Type B pancreatic cell (in vitro differentiated cells): ENCODE measurements at regions not wholly inside any gene's neighbourhood (a gene's known extent, or its start where the extent isn't known, plus 50 kb on each side); places are given as distances from the start of the nearest gene placed in this dataset.

Experiments
- DNase-seq: peaks from one replicate; pipeline ENCODE4 v3.0.0; 2021; ENCODE audit warnings: mixed read lengths; ENCODE audit not compliant: unreplicated experiment; ENCODE audit errors: extremely low spot score
- H3K27ac Mint-ChIP-seq: 2 replicates; pipeline ENCODE4 v1.8.0; 2021; ENCODE audit warnings: mild to moderate bottlenecking, mixed read lengths
- H3K27me3 Mint-ChIP-seq: 2 replicates; pipeline ENCODE4 v1.8.0; 2021; ENCODE audit warnings: mixed read lengths
- H3K36me3 Mint-ChIP-seq: 2 replicates; pipeline ENCODE4 v1.8.0; 2021; ENCODE audit warnings: mixed read lengths
- H3K4me1 Mint-ChIP-seq: one replicate; pipeline ENCODE4 v1.8.0; 2021; ENCODE audit warnings: mixed read lengths; ENCODE audit not compliant: unreplicated experiment
- H3K4me3 Mint-ChIP-seq: 2 replicates; pipeline ENCODE4 v1.8.0; 2021; ENCODE audit warnings: mild to moderate bottlenecking, mixed read lengths
- H3K9me3 Mint-ChIP-seq: 2 replicates; pipeline ENCODE4 v1.8.0; 2021; ENCODE audit warnings: mixed read lengths
- TF ChIP-seq, protein P1 (sequence below): fragments of 200-600 bp; sonication (generic); conservative IDR thresholded peaks from 2 replicates; pipeline ENCODE4 v1.5.0; 2021; ENCODE audit warnings: antibody characterized with exemption, mild to moderate bottlenecking

DNA sequence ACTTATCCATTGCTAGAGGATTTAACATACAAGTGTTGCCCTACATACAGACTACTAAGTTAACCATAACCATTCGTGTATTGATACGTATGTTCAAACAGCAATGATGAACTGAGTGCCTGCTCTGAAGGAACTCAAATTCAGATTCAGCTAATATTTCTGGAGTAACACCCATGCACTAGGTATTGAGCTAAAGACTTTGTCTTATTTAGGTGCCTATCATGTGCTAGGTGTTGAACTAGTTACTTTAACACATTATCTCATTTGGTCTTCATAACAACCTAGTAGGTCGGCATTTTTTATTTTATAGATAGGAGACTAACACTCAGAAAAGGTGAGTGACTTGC, 160.0 kb downstream of the LTN1 start:
- Mint-ChIP-seq H3K36me3 (no peaks in the 10 kb centered on the region), H3K27ac (no peak overlapping the region), H3K4me1 (no peaks in the 10 kb centered on the region), H3K9me3 (peaks cover 4% of the 10 kb centered on the region), H3K27me3 (peaks cover 6% of the 10 kb centered on the region), H3K4me3 (no peak overlapping the region)
- TF ChIP-seq, protein P1, sequence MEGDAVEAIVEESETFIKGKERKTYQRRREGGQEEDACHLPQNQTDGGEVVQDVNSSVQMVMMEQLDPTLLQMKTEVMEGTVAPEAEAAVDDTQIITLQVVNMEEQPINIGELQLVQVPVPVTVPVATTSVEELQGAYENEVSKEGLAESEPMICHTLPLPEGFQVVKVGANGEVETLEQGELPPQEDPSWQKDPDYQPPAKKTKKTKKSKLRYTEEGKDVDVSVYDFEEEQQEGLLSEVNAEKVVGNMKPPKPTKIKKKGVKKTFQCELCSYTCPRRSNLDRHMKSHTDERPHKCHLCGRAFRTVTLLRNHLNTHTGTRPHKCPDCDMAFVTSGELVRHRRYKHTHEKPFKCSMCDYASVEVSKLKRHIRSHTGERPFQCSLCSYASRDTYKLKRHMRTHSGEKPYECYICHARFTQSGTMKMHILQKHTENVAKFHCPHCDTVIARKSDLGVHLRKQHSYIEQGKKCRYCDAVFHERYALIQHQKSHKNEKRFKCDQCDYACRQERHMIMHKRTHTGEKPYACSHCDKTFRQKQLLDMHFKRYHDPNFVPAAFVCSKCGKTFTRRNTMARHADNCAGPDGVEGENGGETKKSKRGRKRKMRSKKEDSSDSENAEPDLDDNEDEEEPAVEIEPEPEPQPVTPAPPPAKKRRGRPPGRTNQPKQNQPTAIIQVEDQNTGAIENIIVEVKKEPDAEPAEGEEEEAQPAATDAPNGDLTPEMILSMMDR = no peak
- no peak for DNase-seq

DNA sequence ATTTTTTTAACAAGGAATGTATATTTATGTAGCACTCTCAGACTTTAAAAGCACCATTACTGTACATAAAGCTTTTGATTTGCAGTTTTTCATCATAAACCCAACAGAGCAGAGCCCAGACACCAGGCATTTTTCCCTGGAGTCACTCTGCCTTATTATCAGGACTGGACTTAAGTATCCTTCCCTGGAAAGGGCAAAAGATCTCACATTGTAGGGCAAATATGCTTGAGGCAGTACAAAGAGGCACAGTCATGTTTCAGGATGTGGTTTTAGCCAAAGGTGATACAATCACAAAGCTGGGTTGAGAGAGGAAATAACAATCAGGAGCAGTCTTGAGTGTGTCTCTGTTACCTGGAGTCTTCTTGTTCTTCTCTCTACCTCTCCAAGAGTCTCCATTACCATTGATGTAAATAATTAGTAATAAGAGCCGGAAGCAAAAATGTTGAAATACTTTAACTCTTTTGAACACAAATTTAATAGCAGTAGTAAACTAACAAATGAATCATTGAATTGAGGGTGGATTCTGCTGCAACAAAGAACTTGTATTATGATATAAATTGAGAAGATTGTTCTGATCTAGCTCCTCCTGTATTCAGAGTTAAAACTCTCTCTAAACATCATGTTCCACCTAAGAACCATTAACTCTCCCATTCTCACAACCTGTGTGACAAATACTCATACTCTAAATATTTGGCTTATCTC, 160.5 kb downstream of the LTN1 start:
- peaks cover 4% of the 10 kb centered on the region for H3K9me3 Mint-ChIP-seq

DNA sequence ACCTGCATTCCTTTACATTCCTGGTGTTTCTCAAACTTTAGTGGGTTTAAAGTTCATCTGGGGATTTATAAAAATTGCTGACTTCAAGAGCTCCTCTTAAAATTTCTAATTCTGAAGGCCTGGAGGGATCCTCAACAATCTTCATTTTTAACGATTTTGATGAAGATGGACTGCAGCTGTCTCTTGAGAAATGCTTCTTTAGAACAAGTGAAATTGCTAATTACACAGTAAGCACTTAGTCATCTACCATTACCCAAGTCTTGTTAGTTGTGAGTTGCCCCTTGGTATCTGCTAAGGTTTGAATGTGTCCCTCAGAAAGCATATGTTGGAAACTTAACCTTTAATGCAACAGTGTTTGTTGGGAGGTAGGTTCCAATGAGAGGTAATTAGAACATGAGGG, 163.7 kb downstream of the LTN1 start:
- DNase-seq = no peak
- peaks cover 4% of the 10 kb centered on the region for H3K9me3 Mint-ChIP-seq

More for the DNA sequence above, 160.5 kb downstream of the LTN1 start:
- no peak for DNase-seq
- H3K27me3 Mint-ChIP-seq = peaks cover 11% of the 10 kb centered on the region
- H3K36me3 Mint-ChIP-seq = no peaks in the 10 kb centered on the region
- no peak overlapping the region for H3K4me3 Mint-ChIP-seq
- TF ChIP-seq, protein P1 = no peak
- no peak overlapping the region for H3K27ac Mint-ChIP-seq
- H3K4me1 Mint-ChIP-seq = no peaks in the 10 kb centered on the region

DNA sequence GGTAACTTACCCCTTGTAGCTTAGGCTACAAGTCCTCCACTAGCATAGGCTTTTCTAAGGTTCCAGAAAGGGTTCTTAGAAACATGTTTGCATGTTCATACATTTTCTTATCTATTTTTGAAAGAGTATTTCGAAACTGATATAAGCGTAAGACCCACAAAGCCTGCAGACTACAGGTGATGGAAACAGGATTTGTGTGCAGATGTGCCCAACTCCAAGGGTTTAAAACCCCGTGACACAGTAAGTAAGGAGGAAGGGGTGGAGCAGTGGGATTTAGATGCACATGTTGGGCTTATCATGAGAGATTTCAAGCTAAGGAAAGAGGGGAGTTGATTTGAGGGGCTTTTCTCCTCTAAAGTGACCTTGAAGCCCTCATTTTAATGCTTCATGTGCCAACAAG, 164.7 kb downstream of the LTN1 start:
- Mint-ChIP-seq H3K27ac (no peak overlapping the region), H3K36me3 (no peaks in the 10 kb centered on the region), H3K4me3 (no peak overlapping the region), H3K4me1 (no peaks in the 10 kb centered on the region), H3K9me3 (peaks cover 4% of the 10 kb centered on the region), H3K27me3 (peaks cover 30% of the 10 kb centered on the region)
- TF ChIP-seq, protein P1 = no peak
- DNase-seq = no peak

More for the DNA sequence above, 163.7 kb downstream of the LTN1 start:
- no peaks in the 10 kb centered on the region for H3K36me3 Mint-ChIP-seq
- TF ChIP-seq, protein P1 = no peak
- H3K27ac Mint-ChIP-seq = no peak overlapping the region
- H3K4me1 Mint-ChIP-seq = no peaks in the 10 kb centered on the region
- H3K27me3 Mint-ChIP-seq = peaks cover 30% of the 10 kb centered on the region
- H3K4me3 Mint-ChIP-seq = no peak overlapping the region

DNA sequence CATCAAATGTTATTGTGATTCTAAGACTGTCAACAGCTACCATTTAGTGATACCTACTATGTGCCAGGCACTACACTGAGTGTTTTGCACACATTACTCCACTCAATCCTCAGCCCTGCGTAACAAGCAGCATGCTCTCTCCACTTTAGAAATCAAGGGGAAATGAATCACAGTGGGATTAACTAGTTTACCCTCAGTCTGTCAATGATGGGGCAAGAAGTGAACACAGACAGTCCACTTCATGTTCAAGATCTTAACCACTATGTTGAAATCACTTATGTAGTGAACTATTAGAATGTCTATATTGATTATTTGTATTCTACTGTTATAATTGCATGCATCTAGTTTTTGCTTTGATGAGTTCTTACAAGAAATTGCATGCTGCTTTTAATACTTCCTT, 165.3 kb downstream of the LTN1 start:
- DNase-seq = no peak

More for the DNA sequence above, 165.3 kb downstream of the LTN1 start:
- peaks cover 4% of the 10 kb centered on the region for H3K9me3 Mint-ChIP-seq
- no peaks in the 10 kb centered on the region for H3K36me3 Mint-ChIP-seq
- H3K4me3 Mint-ChIP-seq = no peak overlapping the region
- TF ChIP-seq, protein P1 = no peak
- no peaks in the 10 kb centered on the region for H3K4me1 Mint-ChIP-seq
- H3K27me3 Mint-ChIP-seq = peaks cover 30% of the 10 kb centered on the region
- no peak overlapping the region for H3K27ac Mint-ChIP-seq
